H1 (cell line): ENCODE measurements at regions not wholly inside any gene's neighbourhood (a gene's known extent, or its start where the extent isn't known, plus 50 kb on each side); places are given as distances from the start of the nearest gene placed in this dataset.

Experiments
- CTCF ChIA-PET: fragments of 300-600 bp; sonication (Branson Sonifier 250); formaldehyde crosslinking; loops from one replicate; lab custom pipeline; 2021; ENCODE audit not compliant: partially characterized antibody; lab: Charles Lee
- POLR2A ChIA-PET: fragments of 300-600 bp; sonication (Branson Sonifier 250); formaldehyde crosslinking; loops from one replicate; lab custom pipeline; 2021; ENCODE audit warnings: inconsistent platforms; ENCODE audit not compliant: partially characterized antibody; lab: Charles Lee
- DNase-seq, 2 experiments: peaks; one replicate each; pipeline versions ENCODE4 v3.0.0 to v3.0.0-alpha.2; 2010 to 2022; ENCODE audit warnings: low spot score in 2 of 2, low read depth in 1 of 2, mixed read lengths in 1 of 2
- FAIRE-seq: peaks from 2 replicates; lab custom pipeline; 2011; peaks lifted over from hg19 to GRCh38; lab: Jason Lieb, UNC
- H2AFZ ChIP-seq: 2 replicates; pipeline ENCODE4 v1.8.1; 2012; ENCODE audit warnings: low read length, inconsistent platforms
- H2AK5ac ChIP-seq: 2 replicates; pipeline ENCODE4 v1.6.1; 2013; ENCODE audit warnings: low read depth, low read length
- H2BK120ac ChIP-seq: replicated peaks from 2 replicates; pipeline ENCODE3; 2013; ENCODE audit warnings: low read depth, low read length, inconsistent platforms
- H2BK12ac ChIP-seq: 2 replicates; pipeline ENCODE4 v1.6.1; 2013; ENCODE audit warnings: low read depth, low read length
- H2BK15ac ChIP-seq: 2 replicates; pipeline ENCODE4 v1.6.1; 2013; ENCODE audit warnings: low read length
- H2BK20ac ChIP-seq: 2 replicates; pipeline ENCODE4 v1.6.1; 2013; ENCODE audit warnings: low read length
- H2BK5ac ChIP-seq: 2 replicates; pipeline ENCODE4 v1.6.1; 2013; ENCODE audit warnings: low read depth, low read length
- H3K14ac ChIP-seq: 2 replicates; pipeline ENCODE4 v1.6.1; 2013; ENCODE audit warnings: inconsistent platforms; ENCODE audit not compliant: insufficient read length
- H3K18ac ChIP-seq: 2 replicates; pipeline ENCODE4 v1.6.1; 2013; ENCODE audit warnings: low read length; ENCODE audit errors: extremely low read depth
- H3K23ac ChIP-seq: 2 replicates; pipeline ENCODE4 v1.6.1; 2013; ENCODE audit warnings: inconsistent platforms; ENCODE audit not compliant: insufficient read length
- H3K23me2 ChIP-seq: 2 replicates; pipeline ENCODE4 v1.6.1; 2013; ENCODE audit warnings: low read depth, low read length
- H3K27ac ChIP-seq: 2 replicates; pipeline ENCODE4 v1.6.1; 2011; ENCODE audit warnings: low read depth, low read length, inconsistent platforms
- H3K27me3 ChIP-seq, 4 experiments: replicated peaks in 1 of 4; 1 replicate in 1 of 4; 2 replicates in 3 of 4; pipeline versions ENCODE4 v1.6.1 to v1.8.1; 2011 to 2013; ENCODE audit warnings: low read length in 3 of 4, mild to moderate bottlenecking in 3 of 4, inconsistent platforms in 2 of 4, mixed read lengths in 2 of 4, moderate library complexity in 1 of 4; ENCODE audit not compliant: control insufficient read depth in 3 of 4, insufficient read depth in 3 of 4; ENCODE audit errors: extremely low read depth in 1 of 4
- H3K36me3 ChIP-seq, 4 experiments: 2 replicates each; pipeline versions ENCODE4 v1.6.1 to v1.8.1; 2011 to 2013; ENCODE audit warnings: mild to moderate bottlenecking in 4 of 4, low read length in 3 of 4, moderate library complexity in 2 of 4, control low read depth in 1 of 4, inconsistent platforms in 1 of 4; ENCODE audit not compliant: insufficient read depth in 4 of 4, control insufficient read depth in 2 of 4
- H3K4ac ChIP-seq: replicated peaks from 2 replicates; pipeline ENCODE3; 2013; ENCODE audit warnings: low read length, low read depth, mixed read lengths, inconsistent platforms; ENCODE audit not compliant: insufficient read length
- H3K4me1 ChIP-seq, 4 experiments: replicated peaks in 1 of 4; 1 replicate in 1 of 4; 2 replicates in 3 of 4; pipeline versions ENCODE4 v1.6.1 to v1.8.1; 2011 to 2013; ENCODE audit warnings: low read length in 3 of 4, inconsistent platforms in 2 of 4, mixed read lengths in 1 of 4; ENCODE audit not compliant: insufficient read depth in 4 of 4, control insufficient read depth in 3 of 4
- H3K4me2 ChIP-seq, 2 experiments: 2 replicates each; pipeline versions ENCODE4 v1.6.1 to v1.8.1; 2011 to 2013; ENCODE audit warnings: low read depth in 2 of 2, low read length in 2 of 2, control low read depth in 1 of 2, inconsistent platforms in 1 of 2, mild to moderate bottlenecking in 1 of 2; ENCODE audit not compliant: insufficient read depth in 1 of 2
- H3K4me3 ChIP-seq, 4 experiments: fragments of 200-600, 300-600 bp in 1 of 4; sonication (generic), shearing (Covaris generic), sonication (Bioruptor Twin) in 1 of 4; 2 replicates each; pipeline versions ENCODE4 v1.5.1 to v1.8.1; 2011 to 2016; ENCODE audit warnings: low read length in 4 of 4, low read depth in 3 of 4, control low read depth in 2 of 4, inconsistent platforms in 2 of 4, mild to moderate bottlenecking in 2 of 4, mixed read lengths in 1 of 4, moderate library complexity in 1 of 4; ENCODE audit not compliant: insufficient read depth in 2 of 4; ENCODE audit errors: extremely low read depth in 1 of 4
- H3K56ac ChIP-seq: replicated peaks from 2 replicates; pipeline ENCODE3; 2013; ENCODE audit warnings: low read depth, mild to moderate bottlenecking, mixed read lengths, low read length, inconsistent platforms; ENCODE audit not compliant: insufficient read length
- H3K79me1 ChIP-seq: 2 replicates; pipeline ENCODE4 v1.6.1; 2013; ENCODE audit warnings: low read depth, low read length, control low read depth
- H3K79me2 ChIP-seq, 2 experiments: 2 replicates each; pipeline versions ENCODE4 v1.6.1 to v1.8.1; 2012 to 2013; ENCODE audit warnings: low read length in 2 of 2, mild to moderate bottlenecking in 2 of 2, inconsistent platforms in 1 of 2; ENCODE audit not compliant: insufficient read depth in 2 of 2, control insufficient read depth in 1 of 2
- H3K9ac ChIP-seq, 4 experiments: replicated peaks in 1 of 4; 1 replicate in 1 of 4; 2 replicates in 3 of 4; pipeline versions ENCODE4 v1.6.1 to v1.8.1; 2011 to 2013; ENCODE audit warnings: low read depth in 3 of 4, low read length in 3 of 4, control low read depth in 2 of 4, mild to moderate bottlenecking in 2 of 4, moderate library complexity in 2 of 4, inconsistent platforms in 1 of 4; ENCODE audit errors: extremely low read depth in 1 of 4
- H3K9me3 ChIP-seq, 2 experiments: 2 replicates each; pipeline versions ENCODE4 v1.6.1 to v1.8.1; 2012 to 2013; ENCODE audit warnings: mild to moderate bottlenecking in 2 of 2, moderate library complexity in 2 of 2, control low read depth in 1 of 2, inconsistent platforms in 1 of 2, low read depth in 1 of 2, low read length in 1 of 2, mixed read lengths in 1 of 2; ENCODE audit not compliant: insufficient read depth in 2 of 2
- H4K20me1 ChIP-seq, 2 experiments: replicated peaks in 1 of 2; 2 replicates each; pipeline versions ENCODE3 to v1.8.1; 2011 to 2013; ENCODE audit warnings: inconsistent platforms in 2 of 2, low read length in 2 of 2, mild to moderate bottlenecking in 1 of 2; ENCODE audit not compliant: insufficient read depth in 2 of 2, control insufficient read depth in 1 of 2
- H4K5ac ChIP-seq: 2 replicates; pipeline ENCODE4 v1.6.1; 2013; ENCODE audit warnings: low read length, low read depth, mixed read lengths, inconsistent platforms; ENCODE audit not compliant: insufficient read length
- H4K8ac ChIP-seq: 2 replicates; pipeline ENCODE4 v1.8.0; 2013; ENCODE audit warnings: mild to moderate bottlenecking, moderate library complexity, low read length, inconsistent platforms; ENCODE audit not compliant: insufficient read depth; ENCODE audit errors: extremely low read depth
- H4K91ac ChIP-seq: replicated peaks from 2 replicates; pipeline ENCODE3; 2013; ENCODE audit warnings: low read length, mixed read lengths, inconsistent platforms; ENCODE audit not compliant: insufficient read length
- ASH2L ChIP-seq: fragments of 200-600, 300-600 bp; sonication (generic); IDR thresholded peaks from one replicate; pipeline ENCODE4 v1.7.1; 2017; ENCODE audit warnings: low read length
- CBX8 ChIP-seq: fragments of 300-800, 300-1000 bp; sonication (generic); IDR thresholded peaks from 2 replicates; pipeline ENCODE4 v1.7.1; 2016; ENCODE audit warnings: low read depth, low read length, borderline replicate concordance
- CTBP2 ChIP-seq: IDR thresholded peaks from 2 replicates; pipeline ENCODE4 v1.7.0; 2011; ENCODE audit warnings: borderline replicate concordance, mild to moderate bottlenecking, moderate library complexity, mixed read lengths, low read length; ENCODE audit not compliant: insufficient read depth, insufficient read length
- GTF2F1 ChIP-seq: IDR thresholded peaks from 2 replicates; pipeline ENCODE4 v1.6.1; 2012; ENCODE audit warnings: low read depth, low read length, improper control_type of control experiment, borderline replicate concordance
- POLR2AphosphoS5 ChIP-seq: IDR thresholded peaks from 2 replicates; pipeline ENCODE4 v1.6.1; 2011; ENCODE audit warnings: low read depth, low read length
- SIX5 ChIP-seq: IDR thresholded peaks from 2 replicates; pipeline ENCODE4 v1.6.1; 2011; ENCODE audit warnings: mild to moderate bottlenecking, low read depth, low read length
- WGBS, 2 experiments: shearing (Covaris generic) in 1 of 2; methylation state at CpG; one replicate each; pipeline versions ENCODE4 v1.1.6 to v1.1.7; 2013 to 2015; ENCODE audit warnings: low lambda C conversion rate in 2 of 2, mixed read lengths in 2 of 2, inconsistent platforms in 1 of 2, low coverage in 1 of 2, missing lambda C conversion rate in 1 of 2; ENCODE audit not compliant: insufficient replicate concordance in 2 of 2, insufficient coverage in 1 of 2, insufficient read length in 1 of 2; ENCODE audit errors: extremely low coverage in 1 of 2, missing lambda C conversion rate in 1 of 2; 5-methylcytosine and 5-hydroxymethylcytosine counted together

- ChIA-PET CTCF (interaction anchor here (0.6 to 1.2 kb wide), 2 partner anchors 64 to 488 kb away, joined by 3 to 4 read pairs; no protein-coding TSS in a partner anchor), POLR2A (no interaction called here)
- Histone ChIP-seq H3K23me2 (no peaks in the 10 kb centered on the region), H2BK12ac (no peak overlapping the region), H3K9me3 (no peaks in the 10 kb centered on the region), H3K4me1 (no peaks in the 10 kb centered on the region; a peak in 1 of 7 replicates), H4K20me1 (no peaks in the 10 kb centered on the region), H3K79me2 (no peaks in the 10 kb centered on the region), H3K4ac (no peak overlapping the region), H4K5ac (no peak overlapping the region), H3K4me2 (no peak overlapping the region), H3K4me3 (no peak overlapping the region), H3K27ac (no peak overlapping the region), H4K91ac (no peak overlapping the region), H3K36me3 (no peaks in the 10 kb centered on the region), H3K18ac (no peak overlapping the region), H2BK15ac (no peak overlapping the region), H2AK5ac (no peak overlapping the region)
- peak; percentile 28 for FAIRE-seq
- TF ChIP-seq CBX8 (no peak), CTBP2 (no peak), GTF2F1 (no peak), SIX5 (no peak), ASH2L (no peak), POLR2AphosphoS5 (no peak)
- TF ChIP-seq, all 59 proteins: peak for 0
- Histone ChIP-seq H2BK5ac (no peak overlapping the region), H3K56ac (no peak overlapping the region), H4K8ac (no peak overlapping the region), H2BK20ac (no peak overlapping the region), H3K9ac (no peak overlapping the region), H3K27me3 (no peaks in the 10 kb centered on the region), H3K23ac (no peak overlapping the region), H3K14ac (no peak overlapping the region), H2AFZ (peak overlapping the region; percentile 77), H3K79me1 (no peaks in the 10 kb centered on the region), H2BK120ac (no peak overlapping the region)
- WGBS, 2 experiments: 90% methylated on average over 5 of the region's 5 CpGs; no CpG with 5 or more reads in 1 of the 2 experiments
- no peak for DNase-seq
Measured at GRCh38 chr6:105494688-105495087, 91.8 kb upstream of the PREP start.
